ENCODE measurements at regions not wholly inside any gene's neighbourhood (a gene's known extent, or its start where the extent isn't known, plus 50 kb on each side); places are given as distances from the start of the nearest gene placed in this dataset.

DNA sequence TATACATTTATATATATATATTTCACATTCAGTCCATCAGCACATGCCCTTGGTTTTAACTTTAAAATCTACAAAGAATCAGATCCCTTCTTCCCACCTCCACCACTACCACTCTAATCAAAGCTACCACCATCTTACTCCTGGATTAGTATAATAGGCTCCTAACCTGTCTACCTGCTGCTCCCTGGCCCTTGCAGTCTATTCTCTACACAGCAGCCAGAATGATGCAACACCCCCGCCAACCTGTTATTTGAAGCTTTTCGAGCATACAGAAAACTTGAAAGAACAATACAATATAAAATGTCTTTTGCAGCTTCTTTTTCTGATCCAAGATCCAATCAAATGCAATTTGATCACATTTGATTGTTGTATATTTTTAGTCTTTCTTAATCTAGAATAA is 165.9 kb upstream of the HMGA2 start:
- TF ChIP-seq, protein P1, sequence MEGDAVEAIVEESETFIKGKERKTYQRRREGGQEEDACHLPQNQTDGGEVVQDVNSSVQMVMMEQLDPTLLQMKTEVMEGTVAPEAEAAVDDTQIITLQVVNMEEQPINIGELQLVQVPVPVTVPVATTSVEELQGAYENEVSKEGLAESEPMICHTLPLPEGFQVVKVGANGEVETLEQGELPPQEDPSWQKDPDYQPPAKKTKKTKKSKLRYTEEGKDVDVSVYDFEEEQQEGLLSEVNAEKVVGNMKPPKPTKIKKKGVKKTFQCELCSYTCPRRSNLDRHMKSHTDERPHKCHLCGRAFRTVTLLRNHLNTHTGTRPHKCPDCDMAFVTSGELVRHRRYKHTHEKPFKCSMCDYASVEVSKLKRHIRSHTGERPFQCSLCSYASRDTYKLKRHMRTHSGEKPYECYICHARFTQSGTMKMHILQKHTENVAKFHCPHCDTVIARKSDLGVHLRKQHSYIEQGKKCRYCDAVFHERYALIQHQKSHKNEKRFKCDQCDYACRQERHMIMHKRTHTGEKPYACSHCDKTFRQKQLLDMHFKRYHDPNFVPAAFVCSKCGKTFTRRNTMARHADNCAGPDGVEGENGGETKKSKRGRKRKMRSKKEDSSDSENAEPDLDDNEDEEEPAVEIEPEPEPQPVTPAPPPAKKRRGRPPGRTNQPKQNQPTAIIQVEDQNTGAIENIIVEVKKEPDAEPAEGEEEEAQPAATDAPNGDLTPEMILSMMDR (IDR thresholded peaks at IDR 0.05): no peak
- no peak for TF ChIP-seq POLR2AphosphoS5 (IDR thresholded peaks at IDR 0.05)
- TF ChIP-seq POLR2A (IDR thresholded peaks at IDR 0.05): no peak
